ENCODE measurements at regions not wholly inside any gene's neighbourhood (a gene's known extent, or its start where the extent isn't known, plus 50 kb on each side); places are given as distances from the start of the nearest gene placed in this dataset.
A peak's percentile ranks its signal among the peaks of the same experiment; 100 is the strongest.

DNA sequence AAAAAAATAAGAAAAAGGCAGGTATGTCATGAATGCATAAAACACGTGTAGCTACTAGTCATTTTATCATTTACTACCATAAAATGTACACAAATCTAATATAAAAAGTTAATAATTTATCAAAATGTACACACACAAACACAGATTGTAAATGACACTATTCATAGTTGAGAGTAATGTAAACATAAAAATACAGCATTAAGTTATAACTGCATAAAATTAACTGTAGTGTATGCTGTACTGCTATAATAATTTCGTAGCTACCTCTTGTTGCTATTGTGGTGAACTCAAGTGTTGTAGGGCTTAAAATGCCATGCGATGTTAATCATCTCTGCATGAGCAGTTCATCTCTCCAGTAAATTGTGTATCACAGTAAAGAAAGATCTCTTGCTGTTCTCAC, 170.0 kb downstream of the MRPL14 start:
- no peak for DNase-seq (ENCODE audit: low read depth, low spot score)
- Histone ChIP-seq H3K36me3 (ENCODE audit: control insufficient read depth in 1 of 2, insufficient read depth in 2 of 2, low read length in 2 of 2) (no peaks in the 10 kb centered on the region), H3K4me3 (replicated peaks in 1 of 2; ENCODE audit: low read depth in 1 of 2, low read length in 2 of 2) (no peak overlapping the region), H4K20me1 (ENCODE audit: insufficient read depth) (no peaks in the 10 kb centered on the region), H3K9ac (ENCODE audit: low read length) (no peak overlapping the region), H3K27me3 (ENCODE audit: insufficient read depth, low read length) (no peaks in the 10 kb centered on the region), H3K9me3 (ENCODE audit: control insufficient read depth in 1 of 2, insufficient read depth in 1 of 2, low read depth in 1 of 2, low read length in 2 of 2) (0 out of 4 replicates have a peak, but pooled peaks cover 0 to 3% of the 10 kb centered on the region in 2 experiments), H3K27ac (ENCODE audit: low read depth, low read length) (no peak overlapping the region), H2AFZ (ENCODE audit: low read depth, low read length, poor library complexity, severe bottlenecking) (no peak overlapping the region), H3K4me2 (ENCODE audit: low read length) (no peak overlapping the region), H3K9me2 (ENCODE audit: insufficient read depth) (no peaks in the 10 kb centered on the region), H3K79me2 (ENCODE audit: insufficient read depth, low read length) (no peaks in the 10 kb centered on the region), H3K4me1 (ENCODE audit: control insufficient read depth in 1 of 2, insufficient read depth in 2 of 2, low read length in 2 of 2) (no peaks in the 10 kb centered on the region)
- ChIA-PET POLR2A (no interaction called here), CTCF (no interaction called here), RAD21 (ENCODE audit: low non-redundant PET in 1 of 2, low total read pairs in 2 of 2, uncharacterized antibody in 2 of 2, unreplicated experiment in 2 of 2) (no interaction called here)
- no peak for ATAC-seq
- no TSS peak for BruUV-seq (replicated peaks)
- TF ChIP-seq, protein P1, sequence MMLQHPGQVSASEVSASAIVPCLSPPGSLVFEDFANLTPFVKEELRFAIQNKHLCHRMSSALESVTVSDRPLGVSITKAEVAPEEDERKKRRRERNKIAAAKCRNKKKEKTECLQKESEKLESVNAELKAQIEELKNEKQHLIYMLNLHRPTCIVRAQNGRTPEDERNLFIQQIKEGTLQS (IDR thresholded peaks at IDR 0.05): no peak
- TF ChIP-seq YY1 (IDR thresholded peaks at IDR 0.05; ENCODE audit: extremely low read depth, insufficient replicate concordance, low read depth, low read length) (no peak), FOSL1 (IDR thresholded peaks at IDR 0.05; ENCODE audit: low read depth) (no peak), POLR2AphosphoS5 (IDR thresholded peaks at IDR 0.05; ENCODE audit: low read depth, low read length) (no peak), EZH2phosphoT487 (IDR thresholded peaks at IDR 0.05; ENCODE audit: borderline replicate concordance) (no peak)
- TF ChIP-seq, protein P2, sequence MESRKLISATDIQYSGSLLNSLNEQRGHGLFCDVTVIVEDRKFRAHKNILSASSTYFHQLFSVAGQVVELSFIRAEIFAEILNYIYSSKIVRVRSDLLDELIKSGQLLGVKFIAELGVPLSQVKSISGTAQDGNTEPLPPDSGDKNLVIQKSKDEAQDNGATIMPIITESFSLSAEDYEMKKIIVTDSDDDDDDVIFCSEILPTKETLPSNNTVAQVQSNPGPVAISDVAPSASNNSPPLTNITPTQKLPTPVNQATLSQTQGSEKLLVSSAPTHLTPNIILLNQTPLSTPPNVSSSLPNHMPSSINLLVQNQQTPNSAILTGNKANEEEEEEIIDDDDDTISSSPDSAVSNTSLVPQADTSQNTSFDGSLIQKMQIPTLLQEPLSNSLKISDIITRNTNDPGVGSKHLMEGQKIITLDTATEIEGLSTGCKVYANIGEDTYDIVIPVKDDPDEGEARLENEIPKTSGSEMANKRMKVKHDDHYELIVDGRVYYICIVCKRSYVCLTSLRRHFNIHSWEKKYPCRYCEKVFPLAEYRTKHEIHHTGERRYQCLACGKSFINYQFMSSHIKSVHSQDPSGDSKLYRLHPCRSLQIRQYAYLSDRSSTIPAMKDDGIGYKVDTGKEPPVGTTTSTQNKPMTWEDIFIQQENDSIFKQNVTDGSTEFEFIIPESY (IDR thresholded peaks at IDR 0.05; ENCODE audit: extremely low read depth, insufficient replicate concordance, low read length): no peak
- intact Hi-C loops (cut with micrococcal nuclease): no loop called here

DNA sequence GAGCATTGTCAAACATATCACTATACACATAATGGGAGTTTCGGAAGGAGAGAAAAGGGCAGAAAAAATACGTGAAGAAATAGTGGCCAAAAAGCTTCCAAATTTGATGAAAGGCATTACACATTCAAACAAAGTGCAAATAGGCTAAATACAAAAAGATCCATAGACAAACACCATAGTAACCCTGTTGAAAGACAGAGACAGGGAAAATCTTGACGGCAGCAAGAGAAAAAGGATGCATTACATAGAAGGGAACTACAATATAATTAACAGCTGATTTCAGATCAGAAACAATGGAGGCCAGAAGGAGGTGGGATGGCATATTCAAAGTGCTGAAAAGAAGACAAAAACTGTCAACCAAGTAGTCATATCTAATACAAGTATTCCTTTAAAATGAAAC, 170.8 kb downstream of the MRPL14 start:
- no peaks in the 10 kb centered on the region for H3K36me3 ChIP-seq (ENCODE audit: control insufficient read depth in 1 of 2, insufficient read depth in 2 of 2, low read length in 2 of 2)
- BruUV-seq (replicated peaks): no TSS peak
- no peaks in the 10 kb centered on the region for H3K27me3 ChIP-seq (ENCODE audit: insufficient read depth, low read length)
- no peak overlapping the region for H3K9ac ChIP-seq (ENCODE audit: low read length)
- H3K4me1 ChIP-seq (ENCODE audit: control insufficient read depth in 1 of 2, insufficient read depth in 2 of 2, low read length in 2 of 2): no peaks in the 10 kb centered on the region
- H3K9me2 ChIP-seq (ENCODE audit: insufficient read depth): no peaks in the 10 kb centered on the region
- H3K4me2 ChIP-seq (ENCODE audit: low read length): no peak overlapping the region
- no peak overlapping the region for H3K27ac ChIP-seq (ENCODE audit: low read depth, low read length)
- intact Hi-C loops (cut with micrococcal nuclease): no loop called here
- H2AFZ ChIP-seq (ENCODE audit: low read depth, low read length, poor library complexity, severe bottlenecking): no peak overlapping the region
- DNase-seq (ENCODE audit: low read depth, low spot score): no peak
- ChIA-PET RAD21 (ENCODE audit: low non-redundant PET in 1 of 2, low total read pairs in 2 of 2, uncharacterized antibody in 2 of 2, unreplicated experiment in 2 of 2) (no interaction called here), POLR2A (no interaction called here), CTCF (no interaction called here)
- H3K79me2 ChIP-seq (ENCODE audit: insufficient read depth, low read length): no peaks in the 10 kb centered on the region
- no peak overlapping the region for H3K4me3 ChIP-seq (replicated peaks in 1 of 2; ENCODE audit: low read depth in 1 of 2, low read length in 2 of 2)
- ATAC-seq: no peak
- no peaks in the 10 kb centered on the region for H4K20me1 ChIP-seq (ENCODE audit: insufficient read depth)
- 0 out of 4 replicates have a peak, but pooled peaks cover 0 to 3% of the 10 kb centered on the region in 2 experiments for H3K9me3 ChIP-seq (ENCODE audit: control insufficient read depth in 1 of 2, insufficient read depth in 1 of 2, low read depth in 1 of 2, low read length in 2 of 2)
- TF ChIP-seq, protein P3, sequence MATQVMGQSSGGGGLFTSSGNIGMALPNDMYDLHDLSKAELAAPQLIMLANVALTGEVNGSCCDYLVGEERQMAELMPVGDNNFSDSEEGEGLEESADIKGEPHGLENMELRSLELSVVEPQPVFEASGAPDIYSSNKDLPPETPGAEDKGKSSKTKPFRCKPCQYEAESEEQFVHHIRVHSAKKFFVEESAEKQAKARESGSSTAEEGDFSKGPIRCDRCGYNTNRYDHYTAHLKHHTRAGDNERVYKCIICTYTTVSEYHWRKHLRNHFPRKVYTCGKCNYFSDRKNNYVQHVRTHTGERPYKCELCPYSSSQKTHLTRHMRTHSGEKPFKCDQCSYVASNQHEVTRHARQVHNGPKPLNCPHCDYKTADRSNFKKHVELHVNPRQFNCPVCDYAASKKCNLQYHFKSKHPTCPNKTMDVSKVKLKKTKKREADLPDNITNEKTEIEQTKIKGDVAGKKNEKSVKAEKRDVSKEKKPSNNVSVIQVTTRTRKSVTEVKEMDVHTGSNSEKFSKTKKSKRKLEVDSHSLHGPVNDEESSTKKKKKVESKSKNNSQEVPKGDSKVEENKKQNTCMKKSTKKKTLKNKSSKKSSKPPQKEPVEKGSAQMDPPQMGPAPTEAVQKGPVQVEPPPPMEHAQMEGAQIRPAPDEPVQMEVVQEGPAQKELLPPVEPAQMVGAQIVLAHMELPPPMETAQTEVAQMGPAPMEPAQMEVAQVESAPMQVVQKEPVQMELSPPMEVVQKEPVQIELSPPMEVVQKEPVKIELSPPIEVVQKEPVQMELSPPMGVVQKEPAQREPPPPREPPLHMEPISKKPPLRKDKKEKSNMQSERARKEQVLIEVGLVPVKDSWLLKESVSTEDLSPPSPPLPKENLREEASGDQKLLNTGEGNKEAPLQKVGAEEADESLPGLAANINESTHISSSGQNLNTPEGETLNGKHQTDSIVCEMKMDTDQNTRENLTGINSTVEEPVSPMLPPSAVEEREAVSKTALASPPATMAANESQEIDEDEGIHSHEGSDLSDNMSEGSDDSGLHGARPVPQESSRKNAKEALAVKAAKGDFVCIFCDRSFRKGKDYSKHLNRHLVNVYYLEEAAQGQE (IDR thresholded peaks at IDR 0.05; ENCODE audit: low read depth): no peak
- TF ChIP-seq SRF (IDR thresholded peaks at IDR 0.05; ENCODE audit: low read depth): no peak
- no peak for TF ChIP-seq JUND (IDR thresholded peaks at IDR 0.05)
- TF ChIP-seq CBX3 (IDR thresholded peaks at IDR 0.05; ENCODE audit: low read depth): peak; percentile 74; the same call in 1 of the 2 replicates

Data from HCT116 (cell line).